Trophoblast cell (in vitro differentiated cells and primary cell): ENCODE measurements at regions not wholly inside any gene's neighbourhood (a gene's known extent, or its start where the extent isn't known, plus 50 kb on each side); places are given as distances from the start of the nearest gene placed in this dataset.
"Not testable (repeated sequence)": the region's sequence is repeated elsewhere in the genome, so short reads cannot be mapped to it uniquely, and the experiment has no call there.

Source experiments
- DNase-seq, 2 donors: peaks; one replicate each; pipeline ENCODE4 v3.0.0-alpha.2; 2016
- H2AFZ ChIP-seq: 2 replicates; pipeline ENCODE4 v1.6.1; 2013; ENCODE audit warnings: low read length, moderate library complexity, mild to moderate bottlenecking; ENCODE audit not compliant: insufficient read depth, poor library complexity
- H2AK5ac ChIP-seq: 2 replicates; pipeline ENCODE4 v1.6.1; 2013; ENCODE audit warnings: mild to moderate bottlenecking, low read length
- H2BK120ac ChIP-seq: 2 replicates; pipeline ENCODE4 v1.6.1; 2013; ENCODE audit warnings: low read length, mild to moderate bottlenecking, moderate library complexity; ENCODE audit not compliant: insufficient read depth, poor library complexity
- H2BK12ac ChIP-seq: 2 replicates; pipeline ENCODE4 v1.6.1; 2013; ENCODE audit warnings: mild to moderate bottlenecking, low read length, moderate library complexity
- H2BK5ac ChIP-seq: 2 replicates; pipeline ENCODE4 v1.6.1; 2013; ENCODE audit warnings: low read length, low read depth, moderate library complexity, mild to moderate bottlenecking; ENCODE audit not compliant: poor library complexity
- H3K14ac ChIP-seq: 2 replicates; pipeline ENCODE4 v1.6.1; 2013; ENCODE audit warnings: mild to moderate bottlenecking, low read length
- H3K18ac ChIP-seq: 2 replicates; pipeline ENCODE4 v1.6.1; 2013; ENCODE audit warnings: mild to moderate bottlenecking, low read length
- H3K23ac ChIP-seq: 2 replicates; pipeline ENCODE4 v1.6.1; 2013; ENCODE audit warnings: low read length
- H3K27ac ChIP-seq: 2 replicates; pipeline ENCODE4 v1.5.1; 2013; ENCODE audit warnings: low read depth, mild to moderate bottlenecking, inconsistent platforms, low read length, moderate library complexity
- H3K27me3 ChIP-seq: 2 replicates; pipeline ENCODE4 v1.6.1; 2013; ENCODE audit warnings: inconsistent platforms, mild to moderate bottlenecking, low read length, moderate library complexity; ENCODE audit not compliant: insufficient read depth
- H3K36me3 ChIP-seq, 2 experiments: 1 replicate in 1 of 2; 2 replicates in 1 of 2; pipeline ENCODE4 v1.6.1; 2013; ENCODE audit warnings: low read length in 2 of 2, mild to moderate bottlenecking in 2 of 2, moderate library complexity in 1 of 2; ENCODE audit not compliant: insufficient read depth in 2 of 2, control insufficient read depth in 1 of 2
- H3K4ac ChIP-seq: 2 replicates; pipeline ENCODE4 v1.6.1; 2013; ENCODE audit warnings: low read depth, mild to moderate bottlenecking, low read length, moderate library complexity
- H3K4me1 ChIP-seq, 2 experiments: 1 replicate in 1 of 2; 2 replicates in 1 of 2; pipeline ENCODE4 v1.6.1; 2013; ENCODE audit warnings: low read length in 2 of 2, mild to moderate bottlenecking in 2 of 2, moderate library complexity in 1 of 2; ENCODE audit not compliant: insufficient read depth in 2 of 2, control insufficient read depth in 1 of 2
- H3K4me2 ChIP-seq: 2 replicates; pipeline ENCODE4 v1.6.1; 2013; ENCODE audit warnings: inconsistent platforms, mild to moderate bottlenecking, low read length, moderate library complexity
- H3K4me3 ChIP-seq: 2 replicates; pipeline ENCODE4 v1.5.1; 2013; ENCODE audit warnings: mild to moderate bottlenecking, low read depth, low read length, inconsistent platforms
- H3K79me1 ChIP-seq: one replicate; pipeline ENCODE4 v1.6.1; 2013; ENCODE audit warnings: low read length
- H3K79me2 ChIP-seq: 2 replicates; pipeline ENCODE4 v1.6.1; 2013; ENCODE audit warnings: low read length, mild to moderate bottlenecking; ENCODE audit not compliant: control insufficient read depth, insufficient read depth, poor library complexity
- H3K9ac ChIP-seq: 2 replicates; pipeline ENCODE4 v1.6.1; 2013; ENCODE audit warnings: mild to moderate bottlenecking, low read length
- H3K9me3 ChIP-seq: 2 replicates; pipeline ENCODE4 v1.6.1; 2013; ENCODE audit warnings: low read depth, mild to moderate bottlenecking, control low read depth, inconsistent platforms, low read length; ENCODE audit not compliant: insufficient read depth
- H4K12ac ChIP-seq: 2 replicates; pipeline ENCODE4 v1.6.1; 2013; ENCODE audit warnings: low read depth, mild to moderate bottlenecking, low read length, moderate library complexity
- H4K8ac ChIP-seq: 2 replicates; pipeline ENCODE4 v1.6.1; 2013; ENCODE audit warnings: low read depth, mild to moderate bottlenecking, low read length, moderate library complexity
- H4K91ac ChIP-seq: one replicate; pipeline ENCODE4 v1.6.1; 2013; ENCODE audit warnings: low read depth, mild to moderate bottlenecking, low read length, moderate library complexity
- WGBS: extraction: QIAGEN DNeasy Blood & Tissue Kit; methylation state at CpG from one replicate; pipeline ENCODE4 v1.1.7; 2013; ENCODE audit warnings: missing lambda C conversion rate; ENCODE audit not compliant: insufficient read length, insufficient coverage; ENCODE audit errors: extremely low coverage; 5-methylcytosine and 5-hydroxymethylcytosine counted together

GRCh38 chr1:148308832-148309458 lies 156.9 kb upstream of the NBPF11 start:
- no peak overlapping the region for H3K4ac ChIP-seq
- no peak overlapping the region for H4K12ac ChIP-seq
- no peak overlapping the region for H3K18ac ChIP-seq
- no peak overlapping the region for H4K8ac ChIP-seq
- H3K36me3 ChIP-seq, result no peaks in the 10 kb centered on the region
- no peak overlapping the region for H3K4me2 ChIP-seq
- WGBS, result no CpG with 5 or more reads among the region's 14 CpGs
- no peak overlapping the region for H2AK5ac ChIP-seq
- no peak overlapping the region for H3K4me3 ChIP-seq
- no peak overlapping the region for H4K91ac ChIP-seq
- DNase-seq, result no peak
- no peak overlapping the region for H3K27ac ChIP-seq
- H3K9ac ChIP-seq, result no peak overlapping the region
- H2BK12ac ChIP-seq, result no peak overlapping the region
- peaks cover 13% of the 10 kb centered on the region for H3K27me3 ChIP-seq
- no peaks in the 10 kb centered on the region for H3K79me2 ChIP-seq
- H3K9me3 ChIP-seq, result peaks cover 10% of the 10 kb centered on the region
- no peak overlapping the region for H2BK5ac ChIP-seq
- H3K4me1 ChIP-seq, result peaks cover 3 to 7% of the 10 kb centered on the region in 2 experiments
- no peak overlapping the region for H3K14ac ChIP-seq
- H2AFZ ChIP-seq, result no peak overlapping the region
- no peak overlapping the region for H3K23ac ChIP-seq
- H2BK120ac ChIP-seq, result no peak overlapping the region
- H3K79me1 ChIP-seq, result no peaks in the 10 kb centered on the region

GRCh38 chr1:148307583-148308185 lies 155.6 kb upstream of the NBPF11 start:
- Histone ChIP-seq H3K18ac (no peak overlapping the region), H2BK12ac (no peak overlapping the region), H4K12ac (no peak overlapping the region), H4K91ac (no peak overlapping the region), H3K4me2 (no peak overlapping the region), H3K36me3 (no peaks in the 10 kb centered on the region), H3K23ac (no peak overlapping the region), H2BK120ac (no peak overlapping the region), H3K27me3 (peaks cover 13% of the 10 kb centered on the region), H3K27ac (no peak overlapping the region), H3K79me1 (no peaks in the 10 kb centered on the region), H2BK5ac (no peak overlapping the region), H2AFZ (no peak overlapping the region), H3K9ac (no peak overlapping the region), H3K14ac (no peak overlapping the region), H3K79me2 (no peaks in the 10 kb centered on the region), H3K9me3 (peaks cover 10% of the 10 kb centered on the region), H3K4ac (no peak overlapping the region), H3K4me3 (no peak overlapping the region), H3K4me1 (peaks cover 3 to 7% of the 10 kb centered on the region in 2 experiments), H4K8ac (no peak overlapping the region), H2AK5ac (no peak overlapping the region)
- no CpG with 5 or more reads among the region's 12 CpGs for WGBS
- DNase-seq, result peak; percentile 56 to 83

- H3K18ac ChIP-seq, H3K9ac ChIP-seq, H2BK120ac ChIP-seq, DNase-seq, H2AFZ ChIP-seq, H3K23ac ChIP-seq, H2BK12ac ChIP-seq, H4K8ac ChIP-seq, H3K79me2 ChIP-seq, H4K12ac ChIP-seq, H3K36me3 ChIP-seq, H3K4me2 ChIP-seq, H3K4me1 ChIP-seq, H3K9me3 ChIP-seq, H2AK5ac ChIP-seq, H3K27me3 ChIP-seq, H4K91ac ChIP-seq, H3K14ac ChIP-seq, H3K4me3 ChIP-seq, H3K27ac ChIP-seq, H3K79me1 ChIP-seq, H2BK5ac ChIP-seq, H3K4ac ChIP-seq: not testable (repeated sequence)
- no CpG with 5 or more reads among the region's 4 CpGs for WGBS
Observed at GRCh38 chr1:148304935-148305334, 152.9 kb upstream of the NBPF11 start.

GRCh38 chr1:148302586-148303364 lies 150.7 kb upstream of the NBPF11 start:
- H3K4me3 ChIP-seq, result peak overlapping the region; percentile 21
- not testable (repeated sequence) for DNase-seq, H2BK12ac ChIP-seq, H2BK5ac ChIP-seq, H2AFZ ChIP-seq, H3K14ac ChIP-seq, H3K9ac ChIP-seq, H2BK120ac ChIP-seq, H3K27me3 ChIP-seq, H3K36me3 ChIP-seq, H2AK5ac ChIP-seq, H3K27ac ChIP-seq, H3K79me2 ChIP-seq, H3K4ac ChIP-seq, H4K8ac ChIP-seq, H3K23ac ChIP-seq, H3K79me1 ChIP-seq, H4K12ac ChIP-seq, H3K9me3 ChIP-seq, H3K18ac ChIP-seq, H4K91ac ChIP-seq, H3K4me1 ChIP-seq
- peak overlapping the region; percentile 49 for H3K4me2 ChIP-seq
- WGBS, result no CpG with 5 or more reads among the region's 52 CpGs
